ENCODE measurements at regions not wholly inside any gene's neighbourhood (a gene's known extent, or its start where the extent isn't known, plus 50 kb on each side); places are given as distances from the start of the nearest gene placed in this dataset.

GRCh38 chr10:9215121-9215520 is 1160.6 kb downstream of the GATA3 start:
- TF ChIP-seq CSDC2 (CRISPR knock-in tag; IDR thresholded peaks at IDR 0.05) (no peak), ZC3H10 (CRISPR knock-in tag; IDR thresholded peaks at IDR 0.05) (no peak), ISL1 (CRISPR knock-in tag; IDR thresholded peaks at IDR 0.05) (no peak), ZNF8 (CRISPR knock-in tag; IDR thresholded peaks at IDR 0.05) (no peak), ESRRG (CRISPR knock-in tag; IDR thresholded peaks at IDR 0.05) (no peak), CREB5 (CRISPR knock-in tag; IDR thresholded peaks at IDR 0.05; ENCODE audit: low read depth) (no peak), CSRNP3 (CRISPR knock-in tag; IDR thresholded peaks at IDR 0.05) (no peak), PATZ1 (CRISPR knock-in tag; IDR thresholded peaks at IDR 0.05; ENCODE audit: borderline replicate concordance) (no peak)
